SU-DHL-6 (cell line): ENCODE measurements at regions not wholly inside any gene's neighbourhood (a gene's known extent, or its start where the extent isn't known, plus 50 kb on each side); places are given as distances from the start of the nearest gene placed in this dataset.

Experiments used
- CTCF ChIP-seq: fragments of 200-600 bp; sonication (generic); IDR thresholded peaks from one replicate; pipeline ENCODE4 v1.5.1; 2017; ENCODE audit warnings: antibody characterized with exemption, mild to moderate bottlenecking, low read length, moderate library complexity; ENCODE audit not compliant: insufficient read depth, poor library complexity, severe bottlenecking
- EZH2phosphoT487 ChIP-seq: fragments of 200-600 bp; sonication (generic), shearing (Covaris generic); conservative IDR thresholded peaks from 2 replicates; pipeline ENCODE4 v1.6.1; 2018; ENCODE audit warnings: mild to moderate bottlenecking, antibody characterized with exemption, low read length, moderate library complexity, mixed read lengths

- TF ChIP-seq CTCF (no peak), EZH2phosphoT487 (no peak)
Measured at GRCh38 chr18:29321561-29321960, 1144.6 kb upstream of the CDH2 start.
